OCI-LY7 (cell line): ENCODE measurements at regions not wholly inside any gene's neighbourhood (a gene's known extent, or its start where the extent isn't known, plus 50 kb on each side); places are given as distances from the start of the nearest gene placed in this dataset.

Experiments used
- EZH2phosphoT487 ChIP-seq: fragments of 200-600 bp; sonication (generic); IDR thresholded peaks from 2 replicates; pipeline ENCODE4 v1.6.1; 2018; ENCODE audit warnings: low read depth, borderline replicate concordance, mild to moderate bottlenecking, mixed run types, antibody characterized with exemption, low read length, moderate library complexity, mixed read lengths
- TF ChIP-seq, protein P1 (sequence below): fragments of 200-600 bp; sonication (generic); conservative IDR thresholded peaks from 2 replicates; pipeline ENCODE4 v1.5.1; 2014; ENCODE audit warnings: mild to moderate bottlenecking, antibody characterized with exemption, low read length, moderate library complexity, mixed read lengths

DNA sequence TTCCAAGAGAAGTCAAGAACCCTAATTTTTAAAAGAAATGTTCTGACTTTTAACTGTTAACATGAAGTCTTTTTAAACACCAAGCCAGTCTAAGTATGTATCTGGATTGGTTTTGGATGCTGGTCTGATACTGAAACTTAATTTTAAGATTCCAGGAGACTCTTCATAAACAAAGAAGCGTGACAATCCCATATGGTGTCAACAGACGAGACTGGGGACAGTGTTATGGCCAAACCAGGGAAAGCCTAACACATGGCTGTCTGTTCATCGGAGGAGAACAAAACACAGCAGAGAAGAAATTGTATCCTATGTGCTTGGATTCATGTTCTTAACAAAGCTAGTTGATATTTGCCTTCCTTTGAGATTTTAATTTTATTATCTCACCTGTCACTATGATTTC is 80.5 kb upstream of the UPP2 start:
- TF ChIP-seq, protein P1, sequence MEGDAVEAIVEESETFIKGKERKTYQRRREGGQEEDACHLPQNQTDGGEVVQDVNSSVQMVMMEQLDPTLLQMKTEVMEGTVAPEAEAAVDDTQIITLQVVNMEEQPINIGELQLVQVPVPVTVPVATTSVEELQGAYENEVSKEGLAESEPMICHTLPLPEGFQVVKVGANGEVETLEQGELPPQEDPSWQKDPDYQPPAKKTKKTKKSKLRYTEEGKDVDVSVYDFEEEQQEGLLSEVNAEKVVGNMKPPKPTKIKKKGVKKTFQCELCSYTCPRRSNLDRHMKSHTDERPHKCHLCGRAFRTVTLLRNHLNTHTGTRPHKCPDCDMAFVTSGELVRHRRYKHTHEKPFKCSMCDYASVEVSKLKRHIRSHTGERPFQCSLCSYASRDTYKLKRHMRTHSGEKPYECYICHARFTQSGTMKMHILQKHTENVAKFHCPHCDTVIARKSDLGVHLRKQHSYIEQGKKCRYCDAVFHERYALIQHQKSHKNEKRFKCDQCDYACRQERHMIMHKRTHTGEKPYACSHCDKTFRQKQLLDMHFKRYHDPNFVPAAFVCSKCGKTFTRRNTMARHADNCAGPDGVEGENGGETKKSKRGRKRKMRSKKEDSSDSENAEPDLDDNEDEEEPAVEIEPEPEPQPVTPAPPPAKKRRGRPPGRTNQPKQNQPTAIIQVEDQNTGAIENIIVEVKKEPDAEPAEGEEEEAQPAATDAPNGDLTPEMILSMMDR, result no peak
- no peak for TF ChIP-seq EZH2phosphoT487
